IgD-negative memory B cell (primary cell): ENCODE measurements at regions not wholly inside any gene's neighbourhood (a gene's known extent, or its start where the extent isn't known, plus 50 kb on each side); places are given as distances from the start of the nearest gene placed in this dataset.

Source experiments
- H3K27ac Mint-ChIP-seq, 3 donors: one replicate each; pipeline ENCODE4 v1.8.0; 2020 to 2022; ENCODE audit warnings: mild to moderate bottlenecking in 3 of 3, mixed read lengths in 3 of 3, moderate library complexity in 1 of 3
- H3K27me3 Mint-ChIP-seq: one replicate; pipeline ENCODE4 v1.8.0; 2021; ENCODE audit warnings: mixed read lengths
- H3K36me3 Mint-ChIP-seq: one replicate; pipeline ENCODE4 v1.8.0; 2020; ENCODE audit warnings: mild to moderate bottlenecking, mixed read lengths
- H3K4me1 Mint-ChIP-seq, 3 donors: one replicate each; pipeline ENCODE4 v1.8.0; 2020 to 2022; ENCODE audit warnings: mixed read lengths in 3 of 3, mild to moderate bottlenecking in 1 of 3
- H3K4me3 Mint-ChIP-seq, 4 donors: one replicate each; pipeline ENCODE4 v1.8.0; 2020 to 2022; ENCODE audit warnings: mild to moderate bottlenecking in 4 of 4, mixed read lengths in 4 of 4, moderate library complexity in 3 of 4
- H3K9me3 Mint-ChIP-seq, 3 donors: one replicate each; pipeline ENCODE4 v1.8.0; 2020 to 2021; ENCODE audit warnings: mixed read lengths in 3 of 3, mild to moderate bottlenecking in 1 of 3

- no peak overlapping the region for H3K27ac Mint-ChIP-seq
- H3K4me1 Mint-ChIP-seq, result no peaks in the 10 kb centered on the region
- no peaks in the 10 kb centered on the region for H3K9me3 Mint-ChIP-seq
- peaks cover 3% of the 10 kb centered on the region for H3K36me3 Mint-ChIP-seq
- no peak overlapping the region for H3K4me3 Mint-ChIP-seq
- no peaks in the 10 kb centered on the region for H3K27me3 Mint-ChIP-seq
These were observed 772.5 kb upstream of the GRM7 start for GRCh38 chr3:6088433-6088832.

- Mint-ChIP-seq H3K9me3 (no peaks in the 10 kb centered on the region), H3K4me3 (no peak overlapping the region), H3K4me1 (no peaks in the 10 kb centered on the region), H3K27me3 (no peaks in the 10 kb centered on the region), H3K27ac (no peak overlapping the region), H3K36me3 (peaks cover 3% of the 10 kb centered on the region)
These were observed 771.1 kb upstream of the GRM7 start for GRCh38 chr3:6089780-6090179.

GRCh38 chr3:6091262-6091661, 769.7 kb upstream of the GRM7 start:
- H3K4me1 Mint-ChIP-seq, result no peaks in the 10 kb centered on the region
- no peaks in the 10 kb centered on the region for H3K9me3 Mint-ChIP-seq
- H3K27ac Mint-ChIP-seq, result no peak overlapping the region
- peaks cover 3% of the 10 kb centered on the region for H3K36me3 Mint-ChIP-seq
- no peaks in the 10 kb centered on the region for H3K27me3 Mint-ChIP-seq
- no peak overlapping the region for H3K4me3 Mint-ChIP-seq

- Mint-ChIP-seq H3K27me3 (no peaks in the 10 kb centered on the region), H3K36me3 (no peaks in the 10 kb centered on the region), H3K27ac (no peak overlapping the region), H3K4me3 (no peak overlapping the region), H3K9me3 (peaks cover 0 to 5% (median 0%) of the 10 kb centered on the region in 3 donors), H3K4me1 (no peaks in the 10 kb centered on the region)
These were observed 765.9 kb upstream of the GRM7 start for GRCh38 chr3:6095006-6095405.

GRCh38 chr3:6097021-6097420, 763.9 kb upstream of the GRM7 start:
- Mint-ChIP-seq H3K4me3 (no peak overlapping the region), H3K27ac (no peak overlapping the region)

GRCh38 chr3:6097556-6097955, 763.4 kb upstream of the GRM7 start:
- Mint-ChIP-seq H3K4me1 (no peaks in the 10 kb centered on the region), H3K27me3 (no peaks in the 10 kb centered on the region), H3K9me3 (peaks cover 0 to 5% (median 0%) of the 10 kb centered on the region in 3 donors), H3K36me3 (no peaks in the 10 kb centered on the region), H3K27ac (no peak overlapping the region), H3K4me3 (no peak overlapping the region)

More at GRCh38 chr3:6097021-6097420, 763.9 kb upstream of the GRM7 start:
- Mint-ChIP-seq H3K4me1 (no peaks in the 10 kb centered on the region), H3K36me3 (no peaks in the 10 kb centered on the region), H3K9me3 (peaks cover 0 to 5% (median 0%) of the 10 kb centered on the region in 3 donors), H3K27me3 (no peaks in the 10 kb centered on the region)

GRCh38 chr3:6098516-6099157, 762.3 kb upstream of the GRM7 start:
- no peaks in the 10 kb centered on the region for H3K4me1 Mint-ChIP-seq
- H3K27ac Mint-ChIP-seq, result no peak overlapping the region
- H3K9me3 Mint-ChIP-seq, result peaks cover 0 to 5% (median 0%) of the 10 kb centered on the region in 3 donors
- no peaks in the 10 kb centered on the region for H3K36me3 Mint-ChIP-seq
- no peak overlapping the region for H3K4me3 Mint-ChIP-seq
- H3K27me3 Mint-ChIP-seq, result no peaks in the 10 kb centered on the region

- Mint-ChIP-seq H3K9me3 (peaks cover 0 to 5% (median 0%) of the 10 kb centered on the region in 3 donors), H3K4me1 (no peaks in the 10 kb centered on the region), H3K27me3 (no peaks in the 10 kb centered on the region), H3K4me3 (no peak overlapping the region), H3K27ac (no peak overlapping the region), H3K36me3 (no peaks in the 10 kb centered on the region)
These were observed 761.3 kb upstream of the GRM7 start for GRCh38 chr3:6099458-6100075.

- H3K4me1 Mint-ChIP-seq, result no peaks in the 10 kb centered on the region
- H3K4me3 Mint-ChIP-seq, result no peak overlapping the region
- peaks cover 0 to 4% (median 2%) of the 10 kb centered on the region in 3 donors for H3K9me3 Mint-ChIP-seq
These were observed 755.7 kb upstream of the GRM7 start for GRCh38 chr3:6105187-6105586.

GRCh38 chr3:6108957-6109356, 752.0 kb upstream of the GRM7 start:
- Mint-ChIP-seq H3K9me3 (peaks cover 0 to 4% (median 2%) of the 10 kb centered on the region in 3 donors), H3K27me3 (no peaks in the 10 kb centered on the region), H3K4me3 (no peak overlapping the region), H3K36me3 (no peaks in the 10 kb centered on the region), H3K27ac (no peak overlapping the region), H3K4me1 (no peaks in the 10 kb centered on the region)

More at GRCh38 chr3:6105187-6105586, 755.7 kb upstream of the GRM7 start:
- no peak overlapping the region for H3K27ac Mint-ChIP-seq
- H3K27me3 Mint-ChIP-seq, result no peaks in the 10 kb centered on the region
- H3K36me3 Mint-ChIP-seq, result no peaks in the 10 kb centered on the region

- H3K4me1 Mint-ChIP-seq, result no peaks in the 10 kb centered on the region
- H3K27ac Mint-ChIP-seq, result no peak overlapping the region
- H3K4me3 Mint-ChIP-seq, result no peak overlapping the region
- H3K27me3 Mint-ChIP-seq, result no peaks in the 10 kb centered on the region
- no peaks in the 10 kb centered on the region for H3K36me3 Mint-ChIP-seq
- peaks cover 0 to 4% (median 2%) of the 10 kb centered on the region in 3 donors for H3K9me3 Mint-ChIP-seq
These were observed 750.5 kb upstream of the GRM7 start for GRCh38 chr3:6110451-6110850.

- Mint-ChIP-seq H3K36me3 (no peaks in the 10 kb centered on the region), H3K4me1 (no peaks in the 10 kb centered on the region)
These were observed 748.4 kb upstream of the GRM7 start for GRCh38 chr3:6112546-6112945.

GRCh38 chr3:6113338-6113737, 747.6 kb upstream of the GRM7 start:
- no peak overlapping the region for H3K27ac Mint-ChIP-seq
- H3K4me3 Mint-ChIP-seq, result no peak overlapping the region
- no peaks in the 10 kb centered on the region for H3K9me3 Mint-ChIP-seq
- no peaks in the 10 kb centered on the region for H3K4me1 Mint-ChIP-seq
- H3K27me3 Mint-ChIP-seq, result no peaks in the 10 kb centered on the region
- no peaks in the 10 kb centered on the region for H3K36me3 Mint-ChIP-seq

More at GRCh38 chr3:6112546-6112945, 748.4 kb upstream of the GRM7 start:
- no peak overlapping the region for H3K27ac Mint-ChIP-seq
- H3K27me3 Mint-ChIP-seq, result no peaks in the 10 kb centered on the region
- no peaks in the 10 kb centered on the region for H3K9me3 Mint-ChIP-seq
- H3K4me3 Mint-ChIP-seq, result no peak overlapping the region

GRCh38 chr3:6119367-6119766, 741.5 kb upstream of the GRM7 start:
- no peaks in the 10 kb centered on the region for H3K9me3 Mint-ChIP-seq
- H3K36me3 Mint-ChIP-seq, result no peaks in the 10 kb centered on the region
- H3K27me3 Mint-ChIP-seq, result no peaks in the 10 kb centered on the region
- H3K4me3 Mint-ChIP-seq, result no peak overlapping the region
- H3K4me1 Mint-ChIP-seq, result no peaks in the 10 kb centered on the region
- no peak overlapping the region for H3K27ac Mint-ChIP-seq

GRCh38 chr3:6120786-6121185, 740.1 kb upstream of the GRM7 start:
- Mint-ChIP-seq H3K9me3 (peaks cover 0 to 3% (median 0%) of the 10 kb centered on the region in 3 donors), H3K27ac (no peak overlapping the region), H3K4me1 (no peaks in the 10 kb centered on the region), H3K27me3 (no peaks in the 10 kb centered on the region), H3K36me3 (no peaks in the 10 kb centered on the region), H3K4me3 (no peak overlapping the region)

GRCh38 chr3:6124875-6125274, 736.0 kb upstream of the GRM7 start:
- H3K4me1 Mint-ChIP-seq, result peaks cover 0 to 1% (median 0%) of the 10 kb centered on the region in 3 donors
- H3K9me3 Mint-ChIP-seq, result peaks cover 0 to 11% (median 5%) of the 10 kb centered on the region in 3 donors
- H3K27ac Mint-ChIP-seq, result no peak overlapping the region
- no peaks in the 10 kb centered on the region for H3K27me3 Mint-ChIP-seq
- no peak overlapping the region for H3K4me3 Mint-ChIP-seq
- H3K36me3 Mint-ChIP-seq, result no peaks in the 10 kb centered on the region
